SHP77 treated with DMSO at 0.1 percent for 48 hours (cell line): ENCODE measurements at regions not wholly inside any gene's neighbourhood (a gene's known extent, or its start where the extent isn't known, plus 50 kb on each side); places are given as distances from the start of the nearest gene placed in this dataset.

ENCODE experiments used
- DNase-seq: peaks from one replicate; lab custom pipeline; 2025; lab: John Stamatoyannopoulos, UW

DNA sequence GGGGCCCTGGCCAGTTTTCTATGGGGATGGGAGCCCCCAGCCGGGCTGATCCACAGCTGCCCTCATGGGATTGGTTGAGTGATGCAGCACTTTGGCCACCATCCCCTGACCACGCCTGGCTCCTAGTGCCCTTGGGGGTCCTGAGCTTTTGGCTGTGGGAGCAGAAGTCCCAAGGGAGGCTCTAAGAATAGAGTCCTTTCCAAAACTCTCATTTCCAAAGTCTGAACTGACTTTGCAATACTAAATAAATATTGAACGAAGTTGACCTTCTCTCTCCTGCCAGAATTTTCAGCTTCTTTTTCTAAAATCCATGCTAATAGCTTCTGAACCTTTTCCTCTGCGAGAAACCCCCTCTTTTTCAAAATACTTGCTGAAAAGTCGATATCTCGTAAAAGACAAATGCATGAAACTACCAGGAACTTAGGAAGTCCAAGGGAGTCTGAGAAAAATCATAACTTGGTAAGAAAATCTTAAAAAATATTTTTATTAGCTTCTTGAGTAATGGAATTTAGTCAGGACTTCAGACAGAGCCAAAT is 62.7 kb upstream of the IGFBP3 start:
- no peak for DNase-seq

DNA sequence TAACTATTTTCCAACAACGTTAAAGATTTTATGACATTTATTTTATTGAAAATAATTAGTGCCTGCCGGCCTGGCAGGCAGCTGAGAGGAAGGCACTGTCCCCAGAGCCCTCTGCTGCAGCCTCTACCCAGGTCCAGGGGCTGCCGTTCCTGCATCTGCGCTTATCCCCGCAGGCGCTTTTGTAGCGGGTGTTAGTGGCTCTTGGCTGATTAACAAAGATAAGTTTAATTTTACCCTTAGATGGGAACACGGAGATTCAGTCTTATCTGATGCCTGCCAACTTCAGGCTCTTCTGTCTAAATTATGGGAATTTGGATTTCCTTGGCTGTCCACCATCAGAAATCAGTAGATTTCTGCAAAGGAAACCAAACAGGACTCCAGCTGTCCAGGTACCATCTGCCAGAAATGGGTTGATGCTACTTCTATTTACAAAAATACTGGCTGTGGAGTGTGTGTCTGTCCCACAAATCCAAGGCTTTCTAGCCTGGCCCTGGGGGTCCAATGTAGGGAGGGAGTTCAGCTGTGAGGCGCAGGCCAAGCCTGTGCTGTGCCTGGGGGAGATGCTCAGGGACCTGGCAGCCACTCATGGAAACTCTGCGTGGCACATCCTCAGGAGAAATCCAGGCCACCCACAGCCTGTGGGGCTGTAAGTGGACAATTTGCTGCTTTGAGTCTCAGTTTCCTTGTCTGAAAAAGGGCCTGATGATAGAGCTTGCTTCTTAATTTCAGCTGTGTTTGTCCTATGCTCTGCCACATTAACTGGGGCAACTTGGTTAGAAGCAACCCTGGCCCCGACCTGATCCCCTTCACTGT is 62.0 kb upstream of the IGFBP3 start:
- no peak for DNase-seq

DNA sequence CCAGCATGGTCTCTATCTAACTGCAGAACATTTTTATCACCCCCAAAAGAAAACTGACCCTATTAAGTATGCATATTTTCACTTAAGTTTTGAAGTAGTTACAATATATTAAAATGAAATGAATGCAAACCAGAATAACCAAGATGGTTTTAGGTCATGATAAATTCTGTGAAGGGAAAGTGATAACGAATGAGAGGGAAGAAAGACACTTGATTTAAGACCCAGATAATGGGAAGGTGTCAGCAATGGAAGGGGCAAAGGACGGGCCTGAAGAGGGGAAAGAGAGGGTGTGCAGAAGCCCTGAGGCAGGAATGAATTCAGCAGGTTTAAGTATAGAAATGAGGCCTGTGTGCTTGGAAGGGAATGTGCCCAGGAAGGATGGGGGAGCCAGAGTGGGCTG is 61.1 kb upstream of the IGFBP3 start:
- no peak for DNase-seq

DNA sequence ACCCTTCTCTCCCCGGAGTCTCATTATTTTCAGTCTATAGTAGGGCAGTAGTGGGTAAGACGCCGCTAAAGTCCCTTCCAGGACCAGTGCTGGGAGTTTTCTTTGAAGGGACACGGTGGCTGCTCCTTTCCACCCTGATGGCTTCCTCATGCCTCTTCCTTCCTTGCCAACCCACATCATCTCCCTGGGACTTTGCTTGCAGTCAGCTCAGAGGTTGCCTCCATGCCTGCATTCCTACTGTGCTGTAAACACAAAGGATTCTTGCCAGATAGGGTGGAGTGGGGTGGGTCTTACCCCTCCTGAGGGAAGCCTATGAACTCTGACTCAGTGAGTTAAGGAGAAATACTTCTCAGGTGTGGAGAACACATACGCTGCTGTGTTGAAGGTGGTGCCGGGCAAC is 59.9 kb upstream of the IGFBP3 start:
- DNase-seq: no peak

DNA sequence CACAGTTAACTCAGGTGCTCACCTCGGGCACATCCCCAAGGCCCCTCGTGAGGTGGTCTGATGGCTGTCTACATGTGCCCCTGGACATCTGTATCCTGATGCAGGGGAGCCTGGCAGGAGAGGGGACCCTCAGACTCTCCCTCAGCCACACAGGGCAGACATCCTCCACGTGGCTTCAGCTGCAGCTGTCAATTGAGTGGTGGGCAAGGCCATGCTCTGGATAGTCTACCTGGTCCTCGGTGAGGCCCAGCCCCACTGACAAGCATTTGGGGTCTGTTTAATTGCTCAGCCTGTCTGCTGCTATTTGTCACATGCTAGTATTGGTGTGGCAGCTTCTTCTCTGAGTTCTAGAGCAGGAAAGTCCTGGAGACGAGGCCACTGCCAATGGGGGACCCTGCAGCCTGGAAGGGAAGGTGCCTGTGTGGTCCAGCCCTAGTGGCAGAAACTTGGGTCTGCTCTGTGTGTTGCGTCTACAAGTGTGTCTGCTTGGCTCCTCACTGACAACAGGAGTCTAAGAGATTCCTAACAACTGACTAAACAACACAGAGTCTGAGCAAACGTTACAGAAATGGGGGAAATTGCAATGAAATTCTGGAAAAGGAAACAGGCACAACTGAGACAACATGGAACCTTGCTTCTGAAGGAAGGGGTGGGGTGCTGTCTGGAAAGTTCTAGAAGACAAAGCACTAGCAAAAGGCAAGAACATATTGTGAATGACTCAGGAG is 59.3 kb upstream of the IGFBP3 start:
- no peak for DNase-seq

- DNase-seq: no peak
Observed at GRCh38 chr7:45979275-45980180, 58.5 kb upstream of the IGFBP3 start.

- no peak for DNase-seq
Observed at GRCh38 chr7:45978731-45979211, 57.7 kb upstream of the IGFBP3 start.

DNA sequence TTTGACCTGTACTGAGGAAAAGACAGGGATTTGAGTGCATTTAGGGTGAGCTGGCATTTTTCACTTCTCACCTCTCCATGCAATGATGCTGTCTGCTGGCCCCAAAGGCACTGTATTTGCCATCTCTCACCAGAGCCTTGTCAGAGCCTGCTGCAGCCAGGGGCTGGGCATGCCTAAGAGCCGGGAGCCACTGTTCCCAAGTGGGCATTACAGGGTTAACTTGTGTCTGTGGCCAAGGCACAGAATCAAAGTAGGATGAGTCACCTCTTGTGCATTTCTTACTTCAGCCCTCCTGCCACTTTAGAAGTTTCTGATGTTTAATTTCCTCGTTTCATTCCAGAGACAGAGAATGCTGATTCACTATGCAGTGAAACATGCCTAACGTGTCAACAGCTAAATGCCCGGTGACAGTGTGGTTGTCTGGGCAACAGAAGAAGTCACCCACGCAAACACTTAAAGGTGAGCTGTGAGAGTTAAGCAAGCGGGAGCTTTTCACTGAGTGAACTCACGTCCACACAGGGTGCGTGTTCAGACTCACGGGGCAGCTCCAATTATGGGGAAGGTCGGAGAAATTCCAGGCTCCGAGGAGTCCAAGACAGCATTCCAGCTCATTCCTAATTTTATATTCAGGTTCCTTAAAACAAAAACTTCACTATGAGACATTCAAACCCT is 57.1 kb upstream of the IGFBP3 start:
- no peak for DNase-seq

DNA sequence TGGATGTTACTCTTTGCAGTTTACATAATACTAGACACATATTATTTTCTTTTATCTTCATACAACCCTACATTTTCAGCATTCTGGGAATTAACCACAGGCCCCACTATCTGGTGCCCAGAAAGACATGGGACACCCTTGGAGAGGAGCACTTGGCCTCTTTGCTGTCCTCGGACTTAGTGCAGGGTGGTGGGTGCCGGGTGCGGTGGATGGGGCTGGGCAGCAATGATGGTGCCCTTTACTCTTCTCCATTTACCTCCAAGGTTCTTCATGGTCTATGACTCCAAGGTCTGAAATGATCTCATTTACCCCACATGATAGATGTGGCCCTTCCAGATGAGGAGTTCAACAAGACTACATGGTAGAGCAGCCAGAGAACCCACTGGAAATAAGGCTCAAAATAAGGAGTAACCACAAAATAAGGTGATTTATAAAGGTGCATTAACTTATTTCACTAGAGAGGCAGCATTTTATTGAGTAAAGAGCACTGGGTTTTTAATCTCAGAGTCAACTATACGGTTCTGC is 56.2 kb upstream of the IGFBP3 start:
- DNase-seq: no peak

GRCh38 chr7:45976485-45976856 is 55.4 kb upstream of the IGFBP3 start:
- no peak for DNase-seq

- DNase-seq: no peak
Observed at GRCh38 chr7:45975847-45976484, 54.9 kb upstream of the IGFBP3 start.

DNA sequence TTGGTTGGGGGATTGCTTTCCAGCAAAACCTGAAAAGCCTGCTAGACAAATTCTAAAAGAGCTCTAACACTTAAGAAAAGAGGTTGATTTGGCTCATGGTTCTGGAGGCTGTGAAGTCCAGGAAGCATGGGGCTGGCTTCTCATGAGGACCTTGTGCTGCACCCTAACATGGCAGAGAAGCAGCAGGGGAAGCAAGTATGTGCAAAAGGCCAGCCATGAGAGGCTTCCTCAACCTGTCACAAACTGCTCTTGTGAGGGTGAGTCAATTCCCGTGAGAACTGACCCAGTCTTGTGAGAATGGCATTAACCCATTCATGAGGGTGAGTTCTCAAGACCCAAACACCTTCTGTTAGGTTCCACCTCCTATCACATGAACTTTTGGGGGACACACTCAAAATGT is 54.3 kb upstream of the IGFBP3 start:
- no peak for DNase-seq

GRCh38 chr7:45974540-45975360 is 53.7 kb upstream of the IGFBP3 start:
- no peak for DNase-seq

DNA sequence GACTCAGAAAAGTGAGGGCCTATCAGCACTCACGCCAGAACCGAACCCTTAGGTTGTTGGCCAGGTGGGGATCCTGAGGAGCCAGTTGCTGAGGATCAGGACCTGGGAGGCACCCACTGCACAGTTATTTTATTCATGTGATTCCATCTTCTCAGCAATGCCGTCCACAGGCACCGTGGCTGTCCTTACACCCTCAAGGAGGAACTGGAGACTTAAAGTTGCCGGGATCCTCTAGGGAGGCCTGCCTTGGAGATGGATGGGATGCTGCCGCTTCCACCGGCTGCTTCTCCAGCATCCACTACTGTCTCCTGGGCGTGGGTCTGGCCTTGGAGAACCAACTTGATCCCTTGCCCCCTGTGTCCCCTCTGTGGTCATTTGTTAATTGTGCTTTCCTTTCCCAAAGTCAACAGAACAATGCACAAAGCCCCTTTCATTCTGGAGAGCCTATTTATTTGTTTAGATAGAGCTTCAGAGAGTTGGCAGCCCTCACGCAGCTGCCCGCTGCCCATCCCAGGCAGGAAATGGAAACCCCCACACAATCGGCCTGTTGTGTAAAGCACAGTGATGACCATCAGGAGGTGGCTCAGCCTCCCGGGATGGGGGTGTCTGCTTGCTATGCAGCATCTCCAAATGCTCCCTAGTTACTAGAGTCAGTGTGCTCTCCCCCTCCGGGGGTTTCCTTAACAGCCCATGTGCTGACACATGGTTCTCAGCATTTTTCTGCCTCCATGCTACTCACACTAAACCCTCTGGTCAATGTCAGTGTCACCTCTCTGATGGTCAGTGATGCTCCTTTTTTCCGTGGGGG is 52.9 kb upstream of the IGFBP3 start:
- DNase-seq: peak; percentile 58

- no peak for DNase-seq
Observed at GRCh38 chr7:45972629-45973312, 51.7 kb upstream of the IGFBP3 start.

DNA sequence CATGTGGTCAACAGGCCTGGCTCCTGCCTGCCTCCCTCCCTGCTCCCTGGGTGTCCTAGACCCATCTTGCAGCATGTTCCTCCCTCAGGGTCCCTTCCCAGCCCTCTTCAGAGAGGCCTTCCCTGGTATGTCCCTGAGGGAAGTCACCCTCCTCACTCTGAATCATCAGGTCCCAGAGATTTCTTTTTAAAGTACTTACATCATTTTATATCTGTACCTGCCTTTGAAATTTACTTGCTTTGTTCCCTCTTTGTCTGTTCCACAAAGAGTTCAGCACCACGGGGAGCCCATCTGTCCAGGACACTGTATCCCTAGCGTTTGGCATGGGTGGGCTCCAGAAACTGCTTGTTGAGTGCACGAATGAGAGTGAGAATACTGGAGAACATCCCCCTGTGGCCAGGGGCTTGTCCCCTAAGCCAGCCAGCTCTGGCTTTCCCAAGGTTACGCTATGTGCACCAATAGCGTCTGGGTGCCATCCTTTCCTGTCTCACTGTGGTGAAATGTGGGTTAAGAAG is 50.6 kb upstream of the IGFBP3 start:
- DNase-seq: no peak

GRCh38 chr7:45971171-45971570 is 50.1 kb upstream of the IGFBP3 start:
- no peak for DNase-seq
